IPS-20b (cell line): ENCODE measurements at regions not wholly inside any gene's neighbourhood (a gene's known extent, or its start where the extent isn't known, plus 50 kb on each side); places are given as distances from the start of the nearest gene placed in this dataset.

Source experiments
- H3K27ac ChIP-seq: one replicate; pipeline ENCODE4 v1.5.1; 2013; ENCODE audit warnings: low read length
- H3K27me3 ChIP-seq: 2 replicates; pipeline ENCODE4 v1.6.1; 2013; ENCODE audit warnings: mild to moderate bottlenecking, low read length, inconsistent platforms; ENCODE audit not compliant: insufficient read depth
- H3K36me3 ChIP-seq: 2 replicates; pipeline ENCODE4 v1.6.1; 2013; ENCODE audit warnings: low read depth, mild to moderate bottlenecking, inconsistent platforms, low read length, moderate library complexity; ENCODE audit not compliant: insufficient read depth
- H3K4me1 ChIP-seq: 2 replicates; pipeline ENCODE4 v1.6.1; 2013; ENCODE audit warnings: mild to moderate bottlenecking, control low read depth, inconsistent platforms, low read length, moderate library complexity; ENCODE audit not compliant: insufficient read depth
- H3K4me3 ChIP-seq: 2 replicates; pipeline ENCODE4 v1.5.1; 2013; ENCODE audit warnings: mild to moderate bottlenecking, low read length, inconsistent platforms
- H3K9ac ChIP-seq: 2 replicates; pipeline ENCODE4 v1.6.1; 2013; ENCODE audit warnings: low read depth, mild to moderate bottlenecking, inconsistent platforms, low read length, moderate library complexity
- H3K9me3 ChIP-seq: 2 replicates; pipeline ENCODE4 v1.6.1; 2013; ENCODE audit warnings: mild to moderate bottlenecking, low read depth, low read length, inconsistent platforms; ENCODE audit not compliant: insufficient read depth

DNA sequence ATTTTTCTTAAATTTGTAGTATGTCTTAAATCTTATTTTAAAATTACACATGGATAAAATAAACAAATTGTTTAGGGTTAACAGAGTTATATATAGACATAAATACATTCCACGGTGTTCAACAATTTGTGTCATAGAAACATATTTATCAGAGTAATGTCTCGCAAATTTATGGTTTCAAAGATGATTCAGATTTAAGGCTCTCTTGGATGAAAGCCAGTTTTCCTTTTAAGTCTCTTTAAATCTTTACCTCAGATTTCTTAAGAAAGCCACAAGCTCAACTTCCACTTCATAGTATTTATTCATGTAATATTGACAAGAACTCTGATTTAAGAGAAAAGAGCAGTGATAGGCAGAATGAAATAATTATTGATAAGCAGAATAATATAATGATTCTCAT, 1254.8 kb upstream of the ADGRL3 start:
- Histone ChIP-seq H3K9me3 (no peaks in the 10 kb centered on the region), H3K9ac (no peak overlapping the region), H3K36me3 (no peaks in the 10 kb centered on the region), H3K27ac (no peak overlapping the region), H3K4me1 (no peaks in the 10 kb centered on the region), H3K27me3 (no peaks in the 10 kb centered on the region), H3K4me3 (no peak overlapping the region)

DNA sequence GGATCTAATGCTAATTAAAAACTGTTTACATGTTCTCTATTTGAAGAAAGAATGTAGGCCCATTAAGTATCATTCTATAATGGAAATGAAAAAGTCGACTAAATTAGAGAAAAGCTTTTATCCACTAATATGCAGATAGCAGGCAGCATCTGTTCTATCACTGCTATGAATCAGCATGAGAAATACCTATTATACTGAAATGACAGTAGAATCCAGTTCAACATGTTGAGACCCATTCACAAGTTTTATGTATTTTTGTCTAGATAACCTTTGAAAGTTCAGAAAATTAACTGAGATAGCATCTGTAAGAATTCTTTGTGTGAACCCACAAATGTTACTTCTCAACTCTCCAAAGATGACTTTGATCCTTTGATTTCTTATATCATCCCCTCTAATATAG, 1254.4 kb upstream of the ADGRL3 start:
- no peak overlapping the region for H3K4me3 ChIP-seq
- no peaks in the 10 kb centered on the region for H3K9me3 ChIP-seq
- H3K27ac ChIP-seq, result no peak overlapping the region
- no peaks in the 10 kb centered on the region for H3K36me3 ChIP-seq
- H3K4me1 ChIP-seq, result no peaks in the 10 kb centered on the region
- H3K9ac ChIP-seq, result no peak overlapping the region
- no peaks in the 10 kb centered on the region for H3K27me3 ChIP-seq

DNA sequence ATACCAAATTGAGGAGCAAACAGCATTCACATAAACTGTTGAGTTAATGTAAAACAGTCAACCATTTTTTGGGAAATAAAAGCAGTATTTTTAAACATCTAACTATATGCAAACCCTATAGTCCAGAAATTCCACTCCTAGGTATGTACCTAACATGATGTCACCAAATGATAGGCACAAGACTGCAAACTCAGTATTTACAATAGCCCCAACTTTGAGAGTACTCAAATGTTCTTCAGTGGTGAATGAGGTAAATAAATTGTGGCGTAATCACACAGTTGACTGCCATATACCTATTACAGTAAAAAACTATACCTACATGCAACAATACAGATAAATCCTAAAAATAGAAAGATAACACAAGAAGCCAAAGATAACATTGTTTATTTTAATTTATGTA, 1243.8 kb upstream of the ADGRL3 start:
- Histone ChIP-seq H3K4me3 (no peak overlapping the region), H3K9ac (no peak overlapping the region), H3K27me3 (no peaks in the 10 kb centered on the region), H3K9me3 (no peaks in the 10 kb centered on the region), H3K36me3 (no peaks in the 10 kb centered on the region), H3K4me1 (no peaks in the 10 kb centered on the region), H3K27ac (no peak overlapping the region)

DNA sequence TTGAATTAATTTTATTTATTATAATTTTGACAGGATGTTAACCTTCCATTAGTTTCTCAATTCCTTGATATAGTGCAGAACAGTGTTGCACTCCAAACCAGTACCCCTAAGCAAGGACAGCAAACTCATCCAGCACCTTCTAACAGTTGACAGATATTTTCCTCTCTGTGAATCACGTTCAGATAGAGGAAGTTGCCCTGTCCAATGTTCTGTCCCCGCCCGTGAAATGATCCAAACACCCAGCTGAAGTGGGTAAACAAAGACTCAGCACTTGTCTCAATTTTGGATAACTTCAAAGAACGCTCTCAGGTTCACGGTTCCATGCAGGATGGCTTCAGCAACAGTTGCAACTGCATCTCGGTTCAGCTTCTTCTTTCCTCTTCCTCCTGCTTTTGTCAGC, 1240.0 kb upstream of the ADGRL3 start:
- no peak overlapping the region for H3K4me3 ChIP-seq
- H3K9ac ChIP-seq, result no peak overlapping the region
- H3K27ac ChIP-seq, result no peak overlapping the region
- H3K4me1 ChIP-seq, result no peaks in the 10 kb centered on the region
- no peaks in the 10 kb centered on the region for H3K9me3 ChIP-seq
- no peaks in the 10 kb centered on the region for H3K27me3 ChIP-seq
- no peaks in the 10 kb centered on the region for H3K36me3 ChIP-seq

DNA sequence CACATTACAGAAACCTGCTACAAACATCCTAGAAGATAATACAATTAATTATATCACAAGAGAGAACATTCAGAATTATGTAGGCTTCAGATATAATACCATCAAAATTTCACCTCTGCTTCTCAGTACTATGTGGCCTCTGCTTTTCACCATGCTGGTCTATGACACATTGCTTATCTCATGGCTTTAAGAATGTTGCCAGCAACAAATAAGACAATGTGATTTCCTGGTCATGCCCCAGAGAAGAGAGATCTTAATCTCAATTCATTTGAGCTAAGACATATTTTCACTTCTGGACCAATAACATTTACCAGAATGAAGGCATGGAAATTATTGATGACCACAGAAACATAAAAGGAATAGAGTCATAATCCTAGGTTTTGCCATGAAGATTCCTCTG, 1233.4 kb upstream of the ADGRL3 start:
- H3K4me3 ChIP-seq, result no peak overlapping the region
- no peak overlapping the region for H3K27ac ChIP-seq
- H3K9me3 ChIP-seq, result no peaks in the 10 kb centered on the region
- H3K36me3 ChIP-seq, result no peaks in the 10 kb centered on the region
- H3K27me3 ChIP-seq, result no peaks in the 10 kb centered on the region
- H3K4me1 ChIP-seq, result no peaks in the 10 kb centered on the region
- no peak overlapping the region for H3K9ac ChIP-seq

DNA sequence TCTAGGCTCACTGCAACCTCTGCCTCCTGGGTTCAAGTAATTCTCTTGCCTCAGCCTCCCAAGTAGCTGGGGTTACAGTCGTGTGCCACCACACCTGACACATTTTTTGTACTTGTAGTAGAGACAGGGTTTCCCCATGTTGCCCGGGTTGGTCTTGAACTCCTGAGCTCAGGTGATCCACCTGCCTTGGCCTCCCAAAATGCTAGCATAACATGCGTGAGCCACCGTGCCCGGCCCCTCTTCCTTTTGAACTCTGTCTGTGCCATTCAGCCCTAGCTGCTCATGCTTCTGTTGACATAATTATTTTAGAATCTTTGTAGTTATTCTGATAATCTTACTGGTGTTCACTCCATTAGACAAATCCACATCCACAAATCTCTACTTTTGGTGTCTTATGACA, 1231.3 kb upstream of the ADGRL3 start:
- no peak overlapping the region for H3K27ac ChIP-seq
- H3K4me3 ChIP-seq, result no peak overlapping the region
- no peaks in the 10 kb centered on the region for H3K9me3 ChIP-seq
- H3K27me3 ChIP-seq, result no peaks in the 10 kb centered on the region
- H3K9ac ChIP-seq, result no peak overlapping the region
- no peaks in the 10 kb centered on the region for H3K36me3 ChIP-seq
- H3K4me1 ChIP-seq, result no peaks in the 10 kb centered on the region

DNA sequence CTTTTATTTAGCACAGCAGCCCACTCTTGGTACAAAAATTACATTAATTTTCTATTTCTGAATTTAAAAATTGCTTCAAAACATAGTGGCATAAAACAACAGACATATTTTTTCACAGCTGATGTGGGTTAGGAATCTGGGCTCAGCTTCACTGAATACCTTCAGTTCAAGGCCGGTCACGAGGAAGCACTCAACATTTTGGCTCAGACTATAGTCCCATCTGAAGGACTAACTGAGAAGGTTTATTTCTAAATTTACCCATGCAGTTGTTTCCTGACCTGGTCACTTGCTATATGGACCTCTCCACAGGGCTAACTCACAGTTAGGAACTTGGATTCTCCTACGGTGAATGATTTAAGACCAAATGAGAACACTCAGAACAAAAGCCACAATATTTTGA, 1230.2 kb upstream of the ADGRL3 start:
- Histone ChIP-seq H3K9me3 (no peaks in the 10 kb centered on the region), H3K4me3 (no peak overlapping the region), H3K9ac (no peak overlapping the region), H3K36me3 (no peaks in the 10 kb centered on the region), H3K27me3 (no peaks in the 10 kb centered on the region), H3K27ac (no peak overlapping the region), H3K4me1 (no peaks in the 10 kb centered on the region)

DNA sequence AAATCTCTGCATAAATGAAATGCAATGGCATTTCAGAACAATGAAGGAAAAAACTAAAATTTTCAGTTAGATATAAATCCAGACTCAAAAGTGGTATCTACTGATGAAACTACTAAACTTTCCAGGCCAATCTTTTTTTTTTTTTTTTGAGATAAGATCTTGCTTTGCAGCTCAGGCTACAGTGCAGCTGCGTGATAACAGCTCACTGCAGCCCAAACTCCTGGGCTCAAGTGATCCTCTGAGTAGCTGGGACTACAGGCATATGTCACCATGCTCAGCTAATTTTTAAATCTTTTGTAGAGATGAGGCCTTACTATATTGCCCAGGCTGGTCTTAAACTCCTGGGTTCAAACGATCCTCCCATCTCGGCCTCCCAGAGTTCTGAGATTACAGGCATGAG, 1228.2 kb upstream of the ADGRL3 start:
- Histone ChIP-seq H3K36me3 (no peaks in the 10 kb centered on the region), H3K9me3 (no peaks in the 10 kb centered on the region), H3K27ac (no peak overlapping the region), H3K4me1 (no peaks in the 10 kb centered on the region), H3K9ac (no peak overlapping the region), H3K27me3 (no peaks in the 10 kb centered on the region), H3K4me3 (no peak overlapping the region)

DNA sequence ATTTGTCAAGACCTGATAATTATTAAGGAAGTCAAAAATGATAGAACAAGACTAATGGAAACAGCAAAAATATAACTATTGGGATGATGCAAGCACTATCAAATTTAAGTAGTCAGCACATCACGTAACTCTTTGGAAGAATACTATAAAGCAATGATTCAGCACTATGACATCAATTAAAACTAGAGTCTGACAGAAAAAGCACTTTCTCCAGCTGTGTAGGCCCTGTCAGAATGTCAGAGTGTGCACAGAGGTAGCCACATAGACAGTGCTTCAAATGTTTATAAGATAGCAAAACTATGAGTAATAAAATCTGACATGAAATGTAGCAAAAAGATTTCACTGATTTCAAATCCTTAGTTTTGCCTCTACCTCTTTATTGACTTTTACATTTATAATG, 1226.6 kb upstream of the ADGRL3 start:
- no peak overlapping the region for H3K9ac ChIP-seq
- H3K27me3 ChIP-seq, result no peaks in the 10 kb centered on the region
- no peaks in the 10 kb centered on the region for H3K4me1 ChIP-seq
- H3K9me3 ChIP-seq, result no peaks in the 10 kb centered on the region
- H3K36me3 ChIP-seq, result no peaks in the 10 kb centered on the region
- no peak overlapping the region for H3K27ac ChIP-seq
- no peak overlapping the region for H3K4me3 ChIP-seq

DNA sequence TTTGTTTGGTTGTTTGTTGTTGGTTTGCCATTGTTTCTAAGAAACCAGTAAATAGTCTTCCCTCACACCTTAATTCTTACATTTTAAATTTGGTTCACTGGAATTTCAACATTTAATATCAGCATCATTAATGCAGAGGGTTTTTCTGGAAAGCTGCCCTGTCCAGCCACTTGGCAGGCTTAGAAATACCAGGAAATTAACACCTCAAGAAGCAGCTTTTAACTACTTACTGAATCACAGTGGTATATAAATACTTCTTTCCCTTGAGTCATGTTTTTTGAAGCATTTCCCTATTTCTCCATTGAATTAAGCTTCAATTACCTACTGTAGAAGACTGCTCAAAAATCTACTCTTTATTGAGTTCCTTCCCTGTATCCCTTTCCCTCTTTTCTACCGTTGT, 1221.1 kb upstream of the ADGRL3 start:
- H3K9ac ChIP-seq, result no peak overlapping the region
- H3K4me3 ChIP-seq, result no peak overlapping the region
- H3K27me3 ChIP-seq, result no peaks in the 10 kb centered on the region
- no peaks in the 10 kb centered on the region for H3K4me1 ChIP-seq
- H3K27ac ChIP-seq, result no peak overlapping the region
- H3K36me3 ChIP-seq, result no peaks in the 10 kb centered on the region
- H3K9me3 ChIP-seq, result no peaks in the 10 kb centered on the region

DNA sequence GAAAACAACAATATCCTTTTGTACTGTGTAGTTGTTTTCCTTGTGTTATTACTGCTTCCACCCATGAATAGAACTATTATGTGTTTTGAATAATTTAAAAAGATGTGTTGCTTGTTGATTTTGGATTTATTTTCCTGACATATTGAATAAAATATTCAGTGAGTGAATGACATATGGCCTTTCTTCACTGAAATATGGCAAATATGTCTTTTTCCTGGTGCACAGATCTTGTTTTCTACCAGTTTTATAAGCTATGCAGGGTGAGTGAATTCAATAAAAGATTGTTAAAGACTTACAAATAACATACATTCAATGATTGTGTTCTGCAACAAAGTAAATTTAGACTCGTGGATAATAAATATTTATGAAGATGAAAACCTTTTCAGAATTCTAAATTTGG, 1216.3 kb upstream of the ADGRL3 start:
- Histone ChIP-seq H3K4me1 (no peaks in the 10 kb centered on the region), H3K27ac (no peak overlapping the region), H3K4me3 (no peak overlapping the region), H3K27me3 (no peaks in the 10 kb centered on the region), H3K9ac (no peak overlapping the region), H3K36me3 (no peaks in the 10 kb centered on the region), H3K9me3 (no peaks in the 10 kb centered on the region)

DNA sequence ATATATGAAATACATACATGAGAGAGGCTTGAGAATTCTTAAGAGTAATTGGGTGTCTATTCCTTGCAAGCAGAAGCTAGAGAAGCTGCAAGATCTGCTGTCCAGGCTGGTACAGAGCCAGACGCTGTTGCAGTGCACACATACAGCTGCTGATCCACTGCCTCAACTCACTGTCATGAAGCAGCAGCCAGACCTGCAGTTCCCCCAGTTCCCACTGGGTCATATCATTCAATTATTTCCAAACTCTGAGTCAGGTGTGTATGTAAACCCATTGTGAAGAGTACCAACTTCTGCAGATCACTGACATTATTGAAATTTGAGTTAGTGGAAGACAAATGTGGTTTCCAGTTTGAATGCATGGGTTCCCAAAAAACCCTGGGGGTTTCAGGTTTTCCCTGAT, 1212.8 kb upstream of the ADGRL3 start:
- H3K27me3 ChIP-seq, result no peaks in the 10 kb centered on the region
- no peak overlapping the region for H3K4me3 ChIP-seq
- H3K4me1 ChIP-seq, result no peaks in the 10 kb centered on the region
- H3K36me3 ChIP-seq, result no peaks in the 10 kb centered on the region
- no peak overlapping the region for H3K27ac ChIP-seq
- no peaks in the 10 kb centered on the region for H3K9me3 ChIP-seq
- no peak overlapping the region for H3K9ac ChIP-seq

DNA sequence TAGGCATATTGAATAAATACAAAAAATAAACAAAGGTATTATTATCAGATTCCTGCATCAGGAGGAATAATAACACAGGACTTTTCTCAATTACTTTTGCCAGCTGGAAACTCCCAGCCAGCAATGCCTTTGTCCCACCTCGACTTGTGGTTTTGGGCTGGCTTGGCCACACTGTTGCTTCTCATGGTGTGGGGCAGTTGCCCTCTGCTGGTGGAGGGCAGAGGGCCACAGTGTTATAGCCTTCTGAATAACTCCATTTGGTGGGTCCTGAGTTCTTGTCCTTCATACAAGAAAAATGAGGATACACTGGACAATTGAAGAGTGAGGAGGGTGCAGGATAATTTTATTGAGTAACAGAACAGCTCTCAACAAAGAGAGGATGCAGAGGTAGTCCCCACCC, 1206.0 kb upstream of the ADGRL3 start:
- Histone ChIP-seq H3K9me3 (peaks cover 21% of the 10 kb centered on the region), H3K27ac (no peak overlapping the region), H3K9ac (no peak overlapping the region), H3K36me3 (no peaks in the 10 kb centered on the region), H3K4me1 (no peaks in the 10 kb centered on the region), H3K27me3 (no peaks in the 10 kb centered on the region), H3K4me3 (no peak overlapping the region)
